Heart right ventricle (tissue), 16 donors: ENCODE measurements at regions not wholly inside any gene's neighbourhood (a gene's known extent, or its start where the extent isn't known, plus 50 kb on each side); places are given as distances from the start of the nearest gene placed in this dataset.

ENCODE experiments used
- ATAC-seq, 8 donors: fragments of 200-7000 bp; cut with Tn5 transposase; one replicate each; pipeline ENCODE4 v1.9.1; 2020; ENCODE audit warnings: mild to moderate bottlenecking in 8 of 8, moderate library complexity in 8 of 8, moderate number of reproducible peaks in 1 of 8
- DNase-seq, 2 donors: peaks; one replicate each; pipeline ENCODE4 v3.0.0-alpha.2; 2020
- H3K27ac ChIP-seq, 10 donors: fragments of 200-600 bp; sonication (generic) in 2 of 10; one replicate each; pipeline versions ENCODE4 v1.5.0 to v1.8.0; 2020 to 2022; ENCODE audit warnings: mild to moderate bottlenecking in 3 of 10
- H3K27me3 ChIP-seq, 7 donors: fragments of 200-600 bp; one replicate each; pipeline ENCODE4 v1.8.0; 2021 to 2022; ENCODE audit warnings: mild to moderate bottlenecking in 2 of 7
- H3K36me3 ChIP-seq, 9 donors: fragments of 200-600 bp; sonication (generic) in 1 of 9; one replicate each; pipeline versions ENCODE4 v1.5.0 to v1.8.0; 2020 to 2022; ENCODE audit warnings: mild to moderate bottlenecking in 2 of 9
- H3K4me1 ChIP-seq, 9 donors: fragments of 200-600 bp; sonication (generic) in 1 of 9; one replicate each; pipeline versions ENCODE4 v1.5.0 to v1.8.0; 2020 to 2022; ENCODE audit warnings: mild to moderate bottlenecking in 4 of 9
- H3K4me3 ChIP-seq, 10 donors: fragments of 200-600 bp; sonication (generic) in 2 of 10; one replicate each; pipeline versions ENCODE4 v1.5.0 to v1.8.0; 2020 to 2022; ENCODE audit warnings: mild to moderate bottlenecking in 7 of 10, moderate library complexity in 2 of 10
- H3K9me3 ChIP-seq, 11 donors: fragments of 200-600 bp in 10 of 11; sonication (generic) in 2 of 11; one replicate each; pipeline versions ENCODE4 v1.5.0 to v1.8.0; 2013 to 2022; ENCODE audit warnings: mild to moderate bottlenecking in 2 of 11, control low read depth in 1 of 11, moderate library complexity in 1 of 11
- CTCF ChIP-seq, 9 donors: fragments of 200-600 bp; sonication (generic) in 2 of 9; IDR thresholded peaks; one replicate each; pipeline versions ENCODE4 v1.5.0 to v1.8.0; 2021 to 2022; ENCODE audit warnings: antibody characterized with exemption in 9 of 9, mild to moderate bottlenecking in 5 of 9, moderate library complexity in 1 of 9
- WGBS, 2 donors: extraction: QIAGEN DNeasy Blood & Tissue Kit; methylation state at CpG; one replicate each; pipeline ENCODE4 v1.1.7; 2013; ENCODE audit warnings: inconsistent platforms in 1 of 2; 5-methylcytosine and 5-hydroxymethylcytosine counted together
- intact Hi-C, 10 donors: fragments of 100-400 bp; cut with DNase I; formaldehyde crosslinking; loops; one replicate each; pipeline versions ENCODE4 v1.11.1 to v1.14.2; 2022
- donor health status: Arrhythmogenic right ventricular cardiomyopathy.
- donor health status: ischemic (EF 13 %, LVEDD 7.1; RV severe dilation, severe dysfunction).
- donor health status: healthy with polysubstance abuse.
- donor health status: DM: no; HTN: yes; CAD: no.
- donor health status: DM: no; HTN: no; CAD: no.
- donor health status: ischemic (EF 25% LVEDD 6.9; RV normal size, moderate dysfunction).
- donor health status: ischemic (EF 25% LVEDD 5.7; RV mildly dilated, moderate dysfunction).
- donor health status: healthy.
- donor health status: DM: yes; HTN: yes; CAD: no.
- donor health status: Ischemic cardiomyopathy.
- donor health status: ischemic (EF 35%, LVEDD 5.7; RV mildly dilated, moderate dysfunction).
- donor health status: nonischemic (EF 11% LVEDD 7.7; RV severe dilation, severe dysfunction).
- donor health status: DM: yes; HTN: yes; CAD: no.
- donor health status: PGD.
- donor health status: ischemic (EF 29% LVEDD 5.4; RV normal size, mild dysfunction).
- donor health status: nonischemic (EF 23%, LVEDD 6.1; RV moderate dilation, normal function).

- intact Hi-C loops = no loop called here
- peaks cover 0 to 3% (median 0%) of the 10 kb centered on the region in 11 donors for H3K9me3 ChIP-seq
- no peak for TF ChIP-seq CTCF (IDR thresholded peaks at IDR 0.05)
- no peak overlapping the region for H3K27ac ChIP-seq
- DNase-seq = no peak
- H3K4me3 ChIP-seq = no peak overlapping the region
- H3K27me3 ChIP-seq = no peaks in the 10 kb centered on the region
- no peaks in the 10 kb centered on the region for H3K36me3 ChIP-seq
- H3K4me1 ChIP-seq = peaks cover 0 to 38% (median 5%) of the 10 kb centered on the region in 9 donors
- no peak for ATAC-seq
- 83 to 89% methylated on average over 1 of the region's 1 CpG for WGBS, 2 donors
These were observed 49.8 kb upstream of the NAB1 start for GRCh38 chr2:190599073-190599472.
